ENCODE measurements at regions not wholly inside any gene's neighbourhood (a gene's known extent, or its start where the extent isn't known, plus 50 kb on each side); places are given as distances from the start of the nearest gene placed in this dataset.

GRCh38 chr1:50261951-50262350 is 153.2 kb downstream of the ELAVL4 start:
- FAIRE-seq (no peak), DNase-seq (ENCODE audit: low read depth) (no peak)
- Histone ChIP-seq H3K4me3 (ENCODE audit: low read depth, low read length) (no peak overlapping the region), H3K27me3 (ENCODE audit: control insufficient read depth, insufficient read depth, low read length) (no peaks in the 10 kb centered on the region), H3K36me3 (ENCODE audit: control insufficient read depth, insufficient read depth, low read length) (no peaks in the 10 kb centered on the region)
- TF ChIP-seq, protein P1, sequence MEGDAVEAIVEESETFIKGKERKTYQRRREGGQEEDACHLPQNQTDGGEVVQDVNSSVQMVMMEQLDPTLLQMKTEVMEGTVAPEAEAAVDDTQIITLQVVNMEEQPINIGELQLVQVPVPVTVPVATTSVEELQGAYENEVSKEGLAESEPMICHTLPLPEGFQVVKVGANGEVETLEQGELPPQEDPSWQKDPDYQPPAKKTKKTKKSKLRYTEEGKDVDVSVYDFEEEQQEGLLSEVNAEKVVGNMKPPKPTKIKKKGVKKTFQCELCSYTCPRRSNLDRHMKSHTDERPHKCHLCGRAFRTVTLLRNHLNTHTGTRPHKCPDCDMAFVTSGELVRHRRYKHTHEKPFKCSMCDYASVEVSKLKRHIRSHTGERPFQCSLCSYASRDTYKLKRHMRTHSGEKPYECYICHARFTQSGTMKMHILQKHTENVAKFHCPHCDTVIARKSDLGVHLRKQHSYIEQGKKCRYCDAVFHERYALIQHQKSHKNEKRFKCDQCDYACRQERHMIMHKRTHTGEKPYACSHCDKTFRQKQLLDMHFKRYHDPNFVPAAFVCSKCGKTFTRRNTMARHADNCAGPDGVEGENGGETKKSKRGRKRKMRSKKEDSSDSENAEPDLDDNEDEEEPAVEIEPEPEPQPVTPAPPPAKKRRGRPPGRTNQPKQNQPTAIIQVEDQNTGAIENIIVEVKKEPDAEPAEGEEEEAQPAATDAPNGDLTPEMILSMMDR (IDR thresholded peaks at IDR 0.05; ENCODE audit: insufficient read depth, low read length, severe bottlenecking): no peak

GRCh38 chr1:50257940-50258685 is 149.4 kb downstream of the ELAVL4 start:
- TF ChIP-seq, protein P1 (IDR thresholded peaks at IDR 0.05; ENCODE audit: insufficient read depth, low read length, severe bottlenecking): no peak
- no peaks in the 10 kb centered on the region for H3K27me3 ChIP-seq (ENCODE audit: control insufficient read depth, insufficient read depth, low read length)
- FAIRE-seq: peak; percentile 23
- H3K36me3 ChIP-seq (ENCODE audit: control insufficient read depth, insufficient read depth, low read length): no peaks in the 10 kb centered on the region
- H3K4me3 ChIP-seq (ENCODE audit: low read depth, low read length): no peak overlapping the region
- no peak for DNase-seq (ENCODE audit: low read depth)

GRCh38 chr1:50257029-50257428 is 148.3 kb downstream of the ELAVL4 start:
- TF ChIP-seq, protein P1 (IDR thresholded peaks at IDR 0.05; ENCODE audit: insufficient read depth, low read length, severe bottlenecking): no peak

More at GRCh38 chr1:50257029-50257428, 148.3 kb downstream of the ELAVL4 start:
- Histone ChIP-seq H3K4me3 (ENCODE audit: low read depth, low read length) (no peak overlapping the region), H3K27me3 (ENCODE audit: control insufficient read depth, insufficient read depth, low read length) (no peaks in the 10 kb centered on the region), H3K36me3 (ENCODE audit: control insufficient read depth, insufficient read depth, low read length) (no peaks in the 10 kb centered on the region)
- FAIRE-seq (no peak), DNase-seq (ENCODE audit: low read depth) (no peak)
